Activated T-helper 2 cell treated with anti-CD3 and anti-CD28 coated beads, Interferon-gamma antibody, Interleukin-2, Interleukin-4, amounts not matched to agents 10 μg/mL and 5 μg/mL and 100 μg/mL, durations not matched to agents 14 hours and 24 hours and 36 hours (primary cell): ENCODE measurements at regions not wholly inside any gene's neighbourhood (a gene's known extent, or its start where the extent isn't known, plus 50 kb on each side); places are given as distances from the start of the nearest gene placed in this dataset.

ENCODE experiments used
- DNase-seq: peaks from one replicate; pipeline ENCODE4 v3.0.0; 2021; ENCODE audit warnings: low spot score
- H3K27ac Mint-ChIP-seq: one replicate; pipeline ENCODE4 v1.8.0; 2021; ENCODE audit warnings: mixed read lengths
- H3K27me3 Mint-ChIP-seq: one replicate; pipeline ENCODE4 v1.8.0; 2021; ENCODE audit warnings: low read depth, mixed read lengths
- H3K36me3 Mint-ChIP-seq: one replicate; pipeline ENCODE4 v1.8.0; 2021; ENCODE audit warnings: low read depth, mixed read lengths
- H3K4me1 Mint-ChIP-seq: one replicate; pipeline ENCODE4 v1.8.0; 2021; ENCODE audit warnings: low read depth, mixed read lengths
- H3K4me3 Mint-ChIP-seq: one replicate; pipeline ENCODE4 v1.8.0; 2021; ENCODE audit warnings: low read depth, mild to moderate bottlenecking, moderate library complexity, mixed read lengths
- H3K9me3 Mint-ChIP-seq: one replicate; pipeline ENCODE4 v1.8.0; 2021; ENCODE audit warnings: mixed read lengths
- intact Hi-C: fragments of 100-400 bp; cut with micrococcal nuclease; formaldehyde crosslinking; loops from one replicate; pipeline ENCODE4 v1.15.1; 2023

- H3K27ac Mint-ChIP-seq, result no peak overlapping the region
- intact Hi-C loops, result no loop called here
- H3K27me3 Mint-ChIP-seq, result no peaks in the 10 kb centered on the region
- H3K36me3 Mint-ChIP-seq, result no peaks in the 10 kb centered on the region
- no peaks in the 10 kb centered on the region for H3K4me1 Mint-ChIP-seq
- no peak overlapping the region for H3K4me3 Mint-ChIP-seq
- no peak for DNase-seq
- H3K9me3 Mint-ChIP-seq, result peaks cover 11% of the 10 kb centered on the region
Observed at GRCh38 chr2:222146488-222146887, 152.3 kb downstream of the PAX3 start.

DNA sequence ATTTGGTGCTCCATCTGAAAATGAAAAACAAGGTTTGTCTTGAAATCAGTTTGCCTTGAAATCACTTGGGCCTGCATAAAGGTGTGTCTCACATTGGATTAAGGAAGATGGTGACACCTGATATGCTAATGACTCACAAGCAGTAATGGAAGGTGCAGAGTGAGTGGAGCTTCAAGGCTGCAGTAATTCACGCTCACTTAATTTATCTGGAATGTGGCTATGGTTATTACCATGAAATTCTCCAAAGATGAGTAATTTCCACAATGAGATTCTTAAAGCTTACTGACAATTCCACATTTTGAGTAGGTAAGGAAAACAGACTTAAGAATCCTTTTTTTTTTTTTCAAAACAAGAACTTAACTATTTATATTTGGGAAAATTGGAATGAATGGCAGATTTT, 156.8 kb downstream of the PAX3 start:
- Mint-ChIP-seq H3K27me3 (no peaks in the 10 kb centered on the region), H3K36me3 (no peaks in the 10 kb centered on the region), H3K4me3 (no peak overlapping the region), H3K9me3 (peaks cover 9% of the 10 kb centered on the region), H3K4me1 (no peaks in the 10 kb centered on the region), H3K27ac (no peak overlapping the region)
- no peak for DNase-seq
- intact Hi-C loops, result no loop called here

GRCh38 chr2:222136106-222136630, 162.6 kb downstream of the PAX3 start:
- intact Hi-C loops, result no loop called here
- Mint-ChIP-seq H3K27ac (no peak overlapping the region), H3K27me3 (no peaks in the 10 kb centered on the region), H3K4me3 (no peak overlapping the region), H3K4me1 (no peaks in the 10 kb centered on the region), H3K36me3 (no peaks in the 10 kb centered on the region), H3K9me3 (no peaks in the 10 kb centered on the region)
- no peak for DNase-seq

DNA sequence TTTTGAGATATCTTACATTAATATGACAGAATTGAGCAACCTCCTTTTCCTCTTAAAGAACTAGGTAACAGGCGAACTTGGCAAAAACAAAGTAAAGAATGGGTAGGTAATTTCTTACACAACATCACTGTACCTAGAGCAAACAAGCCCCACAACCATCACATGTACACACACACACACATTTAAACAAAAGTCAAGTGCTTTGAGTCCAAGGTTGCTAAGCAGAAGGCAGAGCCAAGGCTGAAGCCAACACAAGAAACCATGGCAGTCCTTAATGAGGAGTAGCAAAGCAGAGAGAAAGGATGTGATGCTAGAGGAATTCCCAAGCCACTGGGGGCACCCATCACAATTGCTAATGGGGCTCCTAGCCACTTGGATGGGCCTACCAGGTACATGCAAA, 164.1 kb downstream of the PAX3 start:
- H3K27ac Mint-ChIP-seq, result no peak overlapping the region
- DNase-seq, result no peak
- intact Hi-C loops, result no loop called here
- H3K27me3 Mint-ChIP-seq, result no peaks in the 10 kb centered on the region
- no peaks in the 10 kb centered on the region for H3K9me3 Mint-ChIP-seq
- no peak overlapping the region for H3K4me3 Mint-ChIP-seq
- no peaks in the 10 kb centered on the region for H3K36me3 Mint-ChIP-seq
- no peaks in the 10 kb centered on the region for H3K4me1 Mint-ChIP-seq

DNA sequence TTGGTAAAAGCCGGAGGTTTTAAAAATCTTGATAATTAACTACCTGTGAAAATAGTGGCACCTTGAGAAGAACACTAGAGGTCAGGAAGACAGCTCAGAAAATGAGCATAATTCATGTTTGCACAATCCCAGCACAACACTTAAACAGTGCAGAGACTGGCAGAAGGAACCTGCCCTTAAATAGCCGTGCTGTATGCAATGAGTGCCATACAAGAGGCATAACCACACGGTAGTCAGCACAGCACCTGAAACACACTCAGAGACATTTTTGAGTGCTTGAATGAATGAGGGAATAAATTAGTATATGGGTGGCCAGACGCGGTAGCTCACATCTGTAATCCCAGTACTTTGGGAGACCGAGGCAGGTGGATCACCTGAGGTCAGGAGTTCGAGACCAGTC, 164.9 kb downstream of the PAX3 start:
- Mint-ChIP-seq H3K27me3 (no peaks in the 10 kb centered on the region), H3K4me3 (no peak overlapping the region), H3K36me3 (no peaks in the 10 kb centered on the region), H3K27ac (no peak overlapping the region), H3K4me1 (no peaks in the 10 kb centered on the region), H3K9me3 (no peaks in the 10 kb centered on the region)
- DNase-seq, result no peak
- intact Hi-C loops, result no loop called here

DNA sequence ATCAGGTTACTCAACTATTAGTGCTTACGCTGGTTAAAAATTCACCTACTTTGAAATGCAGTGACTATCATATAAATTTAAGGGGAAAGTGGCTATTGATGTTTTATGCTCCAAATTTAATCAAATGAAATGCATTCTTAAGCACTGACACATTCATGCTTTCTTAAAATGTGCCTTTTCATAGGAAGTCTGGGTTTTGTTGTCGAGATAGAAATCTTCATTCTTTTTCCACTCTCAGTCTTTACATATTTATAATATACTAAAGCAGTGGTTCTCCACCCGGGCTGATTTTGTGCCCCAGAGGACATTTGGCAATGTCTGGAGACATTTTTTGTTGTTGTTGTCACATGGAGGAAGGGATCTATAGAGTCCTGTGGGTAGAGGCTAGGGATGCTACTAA, 167.9 kb downstream of the PAX3 start:
- intact Hi-C loops, result no loop called here
- Mint-ChIP-seq H3K36me3 (no peaks in the 10 kb centered on the region), H3K4me1 (no peaks in the 10 kb centered on the region), H3K9me3 (no peaks in the 10 kb centered on the region), H3K27me3 (no peaks in the 10 kb centered on the region), H3K27ac (no peak overlapping the region), H3K4me3 (no peak overlapping the region)
- DNase-seq, result no peak

DNA sequence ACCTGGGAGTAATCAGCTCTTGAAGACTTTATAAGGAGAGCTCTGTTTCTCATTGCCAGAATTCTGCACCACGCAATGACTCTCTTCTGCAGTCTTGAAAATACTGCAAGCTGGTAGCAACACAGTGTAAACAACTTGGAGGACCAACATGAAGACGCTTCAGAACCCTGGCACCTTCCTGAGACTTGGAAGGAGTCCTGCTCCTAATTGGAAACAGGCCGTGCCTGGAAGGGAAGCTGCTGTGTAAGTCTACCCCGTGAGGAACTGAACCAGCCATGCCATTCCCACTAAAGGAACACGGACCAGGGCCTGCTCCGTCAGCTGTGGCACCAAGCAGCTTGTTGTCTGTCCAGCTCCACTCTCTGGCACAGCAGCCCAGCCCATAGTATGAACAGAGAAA, 171.1 kb downstream of the PAX3 start:
- H3K27ac Mint-ChIP-seq, result no peak overlapping the region
- intact Hi-C loops, result no loop called here
- DNase-seq, result no peak
- H3K4me1 Mint-ChIP-seq, result no peaks in the 10 kb centered on the region
- no peaks in the 10 kb centered on the region for H3K9me3 Mint-ChIP-seq
- H3K36me3 Mint-ChIP-seq, result no peaks in the 10 kb centered on the region
- H3K27me3 Mint-ChIP-seq, result no peaks in the 10 kb centered on the region
- no peak overlapping the region for H3K4me3 Mint-ChIP-seq

DNA sequence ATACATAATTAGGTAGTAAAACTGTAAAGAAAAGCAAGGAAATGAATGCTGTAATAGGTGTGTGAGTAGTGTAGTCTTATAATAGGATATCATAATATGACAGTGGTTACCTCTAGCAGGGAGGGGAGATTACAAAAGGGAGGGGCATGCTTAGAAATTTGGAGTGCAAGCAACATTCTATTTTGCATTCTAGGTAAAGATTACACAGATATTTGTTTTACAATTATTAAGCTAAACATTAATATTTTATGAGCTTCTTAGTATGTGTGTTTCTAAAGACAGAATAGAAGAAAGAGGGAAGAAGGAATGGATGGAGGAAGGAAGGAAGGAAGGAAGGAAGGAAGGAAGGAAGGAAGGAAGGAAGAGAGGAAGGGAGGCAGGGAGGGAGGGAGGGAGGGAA, 177.9 kb downstream of the PAX3 start:
- Mint-ChIP-seq H3K27ac (no peak overlapping the region), H3K27me3 (no peaks in the 10 kb centered on the region), H3K9me3 (no peaks in the 10 kb centered on the region), H3K4me3 (no peak overlapping the region), H3K4me1 (no peaks in the 10 kb centered on the region), H3K36me3 (no peaks in the 10 kb centered on the region)
- no peak for DNase-seq
- intact Hi-C loops, result no loop called here

GRCh38 chr2:222115296-222115695, 183.5 kb downstream of the PAX3 start:
- no peaks in the 10 kb centered on the region for H3K27me3 Mint-ChIP-seq
- intact Hi-C loops, result no loop called here
- H3K4me3 Mint-ChIP-seq, result no peak overlapping the region
- no peak overlapping the region for H3K27ac Mint-ChIP-seq
- H3K4me1 Mint-ChIP-seq, result no peaks in the 10 kb centered on the region
- no peak for DNase-seq
- H3K9me3 Mint-ChIP-seq, result no peaks in the 10 kb centered on the region
- H3K36me3 Mint-ChIP-seq, result no peaks in the 10 kb centered on the region

GRCh38 chr2:222108957-222109585, 189.7 kb downstream of the PAX3 start:
- Mint-ChIP-seq H3K4me1 (no peaks in the 10 kb centered on the region), H3K36me3 (no peaks in the 10 kb centered on the region), H3K27me3 (no peaks in the 10 kb centered on the region), H3K9me3 (no peaks in the 10 kb centered on the region), H3K27ac (no peak overlapping the region), H3K4me3 (no peak overlapping the region)
- intact Hi-C loops, result no loop called here
- DNase-seq, result no peak

GRCh38 chr2:222108497-222108896, 190.3 kb downstream of the PAX3 start:
- no peaks in the 10 kb centered on the region for H3K9me3 Mint-ChIP-seq
- no peaks in the 10 kb centered on the region for H3K27me3 Mint-ChIP-seq
- H3K4me3 Mint-ChIP-seq, result no peak overlapping the region
- intact Hi-C loops, result no loop called here
- H3K4me1 Mint-ChIP-seq, result no peaks in the 10 kb centered on the region
- no peak for DNase-seq
- no peaks in the 10 kb centered on the region for H3K36me3 Mint-ChIP-seq
- H3K27ac Mint-ChIP-seq, result no peak overlapping the region

DNA sequence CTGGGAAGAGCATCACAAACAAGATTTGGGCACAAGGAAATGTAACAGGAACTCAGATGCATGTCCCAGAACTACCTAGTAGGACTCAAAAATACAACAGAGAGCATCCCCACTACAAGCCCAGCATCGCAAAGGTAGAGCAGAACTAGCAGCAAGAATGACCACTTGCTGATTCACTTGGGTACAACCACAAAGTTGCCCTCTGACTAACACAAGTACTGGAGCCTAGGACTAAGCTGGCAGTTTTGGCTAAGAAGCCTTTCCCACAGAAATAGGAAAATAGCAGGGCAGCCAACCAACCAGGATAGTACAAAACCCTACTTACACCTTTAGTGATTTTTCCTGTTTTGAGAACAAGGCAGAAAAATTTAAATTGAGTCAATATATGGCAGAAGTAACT, 193.8 kb downstream of the PAX3 start:
- no peaks in the 10 kb centered on the region for H3K4me1 Mint-ChIP-seq
- no peaks in the 10 kb centered on the region for H3K36me3 Mint-ChIP-seq
- H3K4me3 Mint-ChIP-seq, result no peak overlapping the region
- H3K27ac Mint-ChIP-seq, result no peak overlapping the region
- no peak for DNase-seq
- no peaks in the 10 kb centered on the region for H3K9me3 Mint-ChIP-seq
- intact Hi-C loops, result no loop called here
- no peaks in the 10 kb centered on the region for H3K27me3 Mint-ChIP-seq

DNA sequence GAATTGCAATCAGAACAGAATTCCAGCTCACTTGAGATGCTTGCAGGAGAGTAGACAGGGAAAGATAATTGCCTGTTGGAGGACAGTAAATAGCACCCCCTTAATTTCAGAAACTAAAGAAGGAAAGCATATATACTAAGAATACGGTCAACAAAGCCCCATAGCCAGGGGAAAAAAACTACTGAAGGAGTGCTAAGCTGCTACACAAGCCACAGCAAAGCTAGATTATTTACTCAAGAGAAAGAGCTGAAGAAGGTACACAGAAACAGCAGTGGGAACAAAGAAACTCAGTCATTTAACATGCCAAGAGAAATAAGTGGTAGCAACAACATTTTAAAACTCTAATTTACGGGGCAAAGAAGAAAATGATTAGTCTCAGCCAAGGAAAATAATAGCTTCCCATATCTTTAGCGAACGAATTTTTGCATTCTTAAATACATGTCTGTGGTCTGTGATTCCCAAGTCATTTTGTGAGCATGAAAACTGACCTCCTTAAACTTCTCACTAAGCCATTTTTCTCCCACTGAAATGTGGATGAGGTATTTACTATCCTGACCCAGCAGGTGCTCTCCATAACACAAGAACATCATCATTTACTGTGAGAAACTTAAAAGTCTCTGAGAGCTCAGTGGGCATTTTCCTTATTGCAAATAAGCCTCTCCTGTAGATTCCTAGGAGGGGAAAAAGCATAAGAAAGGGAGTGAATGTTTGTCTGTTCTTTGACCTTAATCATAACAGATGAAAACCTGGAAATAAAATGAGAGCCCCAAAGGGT, 196.0 kb downstream of the PAX3 start:
- no peaks in the 10 kb centered on the region for H3K27me3 Mint-ChIP-seq
- H3K36me3 Mint-ChIP-seq, result no peaks in the 10 kb centered on the region
- no peak overlapping the region for H3K27ac Mint-ChIP-seq
- no peaks in the 10 kb centered on the region for H3K4me1 Mint-ChIP-seq
- intact Hi-C loops, result no loop called here
- no peaks in the 10 kb centered on the region for H3K9me3 Mint-ChIP-seq
- DNase-seq, result no peak
- H3K4me3 Mint-ChIP-seq, result no peak overlapping the region
